ENCODE measurements at regions not wholly inside any gene's neighbourhood (a gene's known extent, or its start where the extent isn't known, plus 50 kb on each side); places are given as distances from the start of the nearest gene placed in this dataset.

DNA sequence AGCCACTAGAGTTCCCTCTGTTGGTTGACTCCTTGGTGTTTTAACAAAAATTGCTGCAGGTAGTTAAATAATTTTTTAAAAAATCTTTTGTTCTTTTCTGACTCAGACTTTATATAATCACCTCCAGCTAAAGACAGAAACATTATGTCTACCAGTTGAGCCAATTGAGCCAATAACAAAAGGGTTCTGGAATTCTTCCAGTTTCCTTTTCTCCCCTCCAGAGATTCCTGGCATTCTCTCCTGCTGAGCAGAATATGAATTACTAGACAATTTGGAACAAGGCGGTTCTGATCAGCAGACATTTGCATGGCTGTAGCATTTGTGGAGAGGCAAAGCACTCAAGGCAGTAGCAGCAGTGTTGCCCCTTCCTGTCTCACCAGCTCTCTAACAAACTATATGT lies 144.0 kb upstream of the SLC35B3 start:
- FAIRE-seq (no peak), DNase-seq (ENCODE audit: extremely low spot score, insufficient read length, low read depth) (no peak)

DNA sequence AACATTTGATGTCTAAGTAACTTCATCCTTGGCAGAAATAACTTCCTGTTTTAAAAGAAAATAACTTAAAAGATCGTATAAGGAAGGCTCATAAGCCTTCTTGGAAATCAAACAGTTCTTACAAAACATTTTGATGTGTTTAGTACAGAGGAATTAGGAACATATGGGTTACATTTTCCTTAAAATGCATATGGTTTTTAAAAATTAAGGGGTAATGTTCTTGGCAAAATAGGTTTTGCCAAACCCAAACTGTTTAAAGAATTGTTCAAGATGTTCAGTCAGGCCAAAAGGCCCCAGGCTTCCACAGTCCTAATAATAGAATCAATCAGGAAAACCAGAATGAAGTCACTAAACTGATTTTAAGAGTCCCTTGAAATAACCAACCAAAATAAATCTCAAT lies 142.7 kb upstream of the SLC35B3 start:
- no peak for DNase-seq (ENCODE audit: extremely low spot score, insufficient read length, low read depth)
- FAIRE-seq: no peak

DNA sequence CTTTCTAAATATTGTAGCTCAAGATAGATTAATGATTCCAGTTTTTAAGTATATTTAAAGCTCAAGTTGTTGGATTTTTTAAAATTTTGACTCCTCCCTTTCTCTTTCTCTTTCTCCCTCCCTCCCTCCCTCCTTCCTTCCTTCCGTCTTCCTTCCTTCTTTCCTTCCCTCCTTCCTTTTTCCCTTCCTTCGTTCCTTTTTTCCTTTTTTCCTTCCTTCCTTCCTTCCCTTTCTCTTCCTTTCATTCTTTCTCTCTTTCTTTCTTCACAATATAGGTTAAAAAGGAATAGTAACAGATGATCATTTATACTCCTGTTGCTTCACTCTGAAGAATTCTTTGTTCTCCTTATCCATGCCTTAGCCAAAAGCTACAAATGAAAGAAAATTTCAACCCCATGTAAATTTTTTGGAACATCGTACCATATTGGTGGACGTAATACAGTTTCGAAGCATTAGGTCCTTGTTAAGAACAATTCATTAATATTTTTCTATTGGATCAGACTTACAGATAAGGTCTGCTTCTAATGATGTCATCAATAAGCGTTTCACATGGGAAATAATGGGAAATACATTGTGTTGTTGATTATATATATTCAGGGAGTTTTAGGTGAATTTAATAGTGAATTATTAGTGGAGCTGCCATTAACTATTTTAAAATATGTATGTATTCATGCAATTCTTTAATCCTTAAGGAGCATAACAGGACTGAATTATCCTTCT lies 139.6 kb upstream of the SLC35B3 start:
- FAIRE-seq: no peak
- no peak for DNase-seq (ENCODE audit: extremely low spot score, insufficient read length, low read depth)

- FAIRE-seq: no peak
- DNase-seq (ENCODE audit: extremely low spot score, insufficient read length, low read depth): no peak
These were observed 139.0 kb upstream of the SLC35B3 start for GRCh38 chr6:8574311-8574710.

DNA sequence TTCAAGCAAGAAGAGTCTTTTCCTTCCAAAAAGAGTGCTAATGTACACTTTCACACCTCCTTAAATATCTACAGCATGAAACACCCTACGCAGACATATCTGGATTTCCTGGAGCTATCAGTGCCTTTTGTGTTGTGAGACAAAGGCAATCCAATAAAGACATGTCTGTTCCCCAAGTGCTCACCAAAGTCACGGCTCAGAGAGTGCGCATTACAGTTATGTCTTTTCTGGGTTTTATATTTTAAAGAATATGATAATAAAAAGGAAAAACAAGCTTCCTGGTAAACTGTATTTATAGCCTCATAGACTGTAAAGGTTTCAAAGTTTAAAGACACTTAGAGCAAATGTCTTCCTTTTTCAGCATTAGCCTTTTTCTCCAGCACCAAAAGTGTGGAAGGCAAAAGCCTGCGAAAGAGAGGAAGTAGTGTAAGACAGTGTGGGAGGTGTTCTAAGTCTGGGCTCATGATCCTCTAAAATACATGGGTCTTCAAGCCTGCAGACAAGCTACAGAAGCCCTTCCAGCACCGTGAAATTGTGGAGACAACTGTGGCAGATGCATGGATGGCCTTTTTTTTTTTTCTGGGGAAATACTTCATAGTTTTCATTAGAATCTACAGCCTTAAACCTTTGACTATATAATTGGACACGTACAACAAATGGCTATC lies 135.0 kb upstream of the SLC35B3 start:
- FAIRE-seq (no peak), DNase-seq (ENCODE audit: extremely low spot score, insufficient read length, low read depth) (no peak)

- FAIRE-seq (no peak), DNase-seq (ENCODE audit: extremely low spot score, insufficient read length, low read depth) (no peak)
These were observed 126.8 kb upstream of the SLC35B3 start for GRCh38 chr6:8562125-8562524.

DNA sequence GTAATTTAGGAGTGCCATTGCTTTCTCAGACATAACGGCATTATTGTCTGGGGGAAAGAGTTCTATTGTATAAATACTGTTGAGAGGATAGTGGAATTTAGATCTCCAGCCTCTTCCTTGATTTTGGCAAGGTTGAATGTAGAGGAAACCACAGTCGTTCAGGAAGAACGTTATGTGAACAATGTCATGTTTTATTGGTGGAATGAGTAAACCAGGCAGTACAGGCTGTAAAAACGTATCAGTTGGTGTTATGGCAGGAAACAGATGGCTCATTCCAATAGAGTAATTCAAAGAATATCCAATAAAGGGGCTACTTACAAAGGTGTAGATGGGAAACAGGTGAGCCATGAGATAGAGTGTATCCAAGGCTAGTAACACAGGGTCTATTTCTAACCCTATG lies 123.6 kb upstream of the SLC35B3 start:
- no peak for FAIRE-seq
- no peak for DNase-seq (ENCODE audit: extremely low spot score, insufficient read length, low read depth)

DNA sequence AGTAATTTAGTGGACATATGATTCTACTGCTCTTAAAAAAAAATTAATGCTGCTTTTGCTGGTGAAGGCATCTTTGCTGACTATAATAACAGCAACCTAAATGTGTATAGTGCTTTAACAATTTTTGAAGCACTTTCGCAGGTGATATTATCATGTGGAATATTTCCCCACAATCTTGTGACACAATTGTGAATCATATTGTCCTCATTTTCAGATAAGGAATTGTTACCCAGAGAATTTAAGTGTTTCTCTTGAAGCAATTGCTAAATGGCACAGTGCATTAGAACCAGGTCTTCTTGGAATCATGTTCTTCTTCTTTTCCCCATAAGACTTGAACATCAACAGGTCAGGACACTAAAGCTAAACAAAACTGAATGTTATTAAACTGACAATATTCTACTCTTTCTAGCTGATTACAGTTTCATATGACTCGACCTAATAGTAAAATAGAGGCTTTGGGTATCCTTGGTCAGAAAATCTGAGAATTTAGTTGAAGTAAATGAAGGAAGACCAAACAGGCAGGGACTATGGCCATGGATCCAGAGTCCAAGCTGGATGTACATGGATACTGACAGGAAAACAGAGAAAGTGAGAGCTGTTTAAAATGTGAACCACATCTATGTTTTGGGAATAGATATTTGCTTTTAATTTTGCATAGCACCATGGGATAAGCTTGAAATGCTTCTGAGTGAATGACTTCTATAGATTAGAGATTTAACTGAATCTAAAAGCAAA lies 121.8 kb upstream of the SLC35B3 start:
- FAIRE-seq (no peak), DNase-seq (ENCODE audit: extremely low spot score, insufficient read length, low read depth) (no peak)

DNA sequence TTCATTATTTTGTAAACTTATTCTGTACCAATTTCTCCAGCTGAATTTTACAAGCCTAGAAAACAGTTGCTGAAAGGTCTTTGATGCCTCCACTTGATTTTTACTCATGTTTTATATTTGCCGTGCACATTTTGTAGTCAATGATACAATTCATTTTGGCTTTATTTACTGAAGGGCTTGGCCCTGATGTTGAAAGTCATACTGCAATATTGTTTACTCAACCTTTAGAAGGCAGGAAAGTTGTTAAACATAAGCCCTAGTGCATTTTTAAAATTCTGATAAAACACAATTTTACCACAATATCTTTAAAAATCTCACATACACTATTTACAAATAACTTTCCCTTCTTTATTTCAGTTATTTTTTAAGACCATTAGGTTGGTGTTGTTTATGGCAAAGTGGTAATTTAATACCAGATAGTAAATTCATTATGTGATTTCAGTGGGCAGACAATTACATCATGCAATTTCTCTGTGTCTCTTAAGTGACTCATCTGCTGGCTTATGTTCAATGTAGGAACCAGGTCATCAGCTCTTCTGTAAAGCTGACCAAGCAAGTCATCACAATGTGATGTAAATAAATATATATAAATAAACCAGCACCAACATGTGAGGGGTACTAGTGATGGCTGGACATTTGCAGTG lies 121.1 kb upstream of the SLC35B3 start:
- DNase-seq (ENCODE audit: extremely low spot score, insufficient read length, low read depth) (no peak), FAIRE-seq (no peak)

GRCh38 chr6:8551993-8552392 lies 116.6 kb upstream of the SLC35B3 start:
- DNase-seq (ENCODE audit: extremely low spot score, insufficient read length, low read depth) (no peak), FAIRE-seq (no peak)

DNA sequence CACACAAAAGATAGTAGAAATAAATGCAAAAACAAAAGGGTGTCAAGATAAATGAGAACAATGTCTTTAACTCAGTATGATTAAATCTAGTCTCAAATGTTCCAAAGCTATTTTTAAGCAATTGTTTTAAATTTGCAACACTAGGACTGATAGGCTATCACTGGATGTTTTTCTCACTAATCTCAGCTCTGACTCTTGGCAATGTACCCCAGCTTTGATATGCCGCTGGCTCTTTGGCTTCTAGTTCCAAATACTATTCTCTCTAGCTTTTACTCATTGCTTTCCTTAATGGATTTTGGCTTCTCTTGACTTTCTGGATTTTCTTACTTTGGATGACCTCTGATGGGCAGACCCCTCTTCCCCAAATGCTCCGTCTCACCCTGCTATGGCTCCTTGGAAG lies 116.0 kb upstream of the SLC35B3 start:
- DNase-seq (ENCODE audit: extremely low spot score, insufficient read length, low read depth) (no peak), FAIRE-seq (no peak)

- DNase-seq (ENCODE audit: extremely low spot score, insufficient read length, low read depth): no peak
- no peak for FAIRE-seq
These were observed 113.9 kb upstream of the SLC35B3 start for GRCh38 chr6:8549074-8549790.

- DNase-seq (ENCODE audit: extremely low spot score, insufficient read length, low read depth): no peak
- no peak for FAIRE-seq
These were observed 111.2 kb upstream of the SLC35B3 start for GRCh38 chr6:8546496-8546895.

- FAIRE-seq (no peak), DNase-seq (ENCODE audit: extremely low spot score, insufficient read length, low read depth) (no peak)
These were observed 110.0 kb upstream of the SLC35B3 start for GRCh38 chr6:8545336-8545735.

GRCh38 chr6:8543714-8544113 lies 108.4 kb upstream of the SLC35B3 start:
- FAIRE-seq: no peak
- no peak for DNase-seq (ENCODE audit: extremely low spot score, insufficient read length, low read depth)

GRCh38 chr6:8539453-8539852 lies 104.1 kb upstream of the SLC35B3 start:
- FAIRE-seq (no peak), DNase-seq (ENCODE audit: extremely low spot score, insufficient read length, low read depth) (no peak)

GRCh38 chr6:8536122-8536521 lies 100.8 kb upstream of the SLC35B3 start:
- no peak for DNase-seq (ENCODE audit: extremely low spot score, insufficient read length, low read depth)
- FAIRE-seq: no peak

DNA sequence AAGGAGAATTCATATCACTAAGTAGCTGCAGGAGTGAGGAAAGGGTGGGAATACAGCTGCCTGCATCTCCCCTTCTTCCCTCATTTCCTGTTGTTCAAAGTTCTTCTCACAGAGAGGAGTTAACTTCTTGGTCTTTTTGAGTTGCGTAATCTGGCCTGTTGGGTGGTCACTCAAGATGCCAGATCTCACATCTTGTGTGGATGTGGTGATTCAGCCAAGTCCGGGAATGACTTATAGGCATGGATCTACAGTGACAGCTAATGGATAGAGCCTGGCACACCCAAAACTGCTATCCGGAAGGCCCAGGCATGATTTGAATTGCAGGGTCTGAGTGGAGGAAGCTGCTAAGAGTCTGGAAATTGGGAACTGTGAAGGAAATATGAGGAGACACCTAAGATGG lies 100.2 kb upstream of the SLC35B3 start:
- no peak for DNase-seq (ENCODE audit: extremely low spot score, insufficient read length, low read depth)
- FAIRE-seq: no peak

DNA sequence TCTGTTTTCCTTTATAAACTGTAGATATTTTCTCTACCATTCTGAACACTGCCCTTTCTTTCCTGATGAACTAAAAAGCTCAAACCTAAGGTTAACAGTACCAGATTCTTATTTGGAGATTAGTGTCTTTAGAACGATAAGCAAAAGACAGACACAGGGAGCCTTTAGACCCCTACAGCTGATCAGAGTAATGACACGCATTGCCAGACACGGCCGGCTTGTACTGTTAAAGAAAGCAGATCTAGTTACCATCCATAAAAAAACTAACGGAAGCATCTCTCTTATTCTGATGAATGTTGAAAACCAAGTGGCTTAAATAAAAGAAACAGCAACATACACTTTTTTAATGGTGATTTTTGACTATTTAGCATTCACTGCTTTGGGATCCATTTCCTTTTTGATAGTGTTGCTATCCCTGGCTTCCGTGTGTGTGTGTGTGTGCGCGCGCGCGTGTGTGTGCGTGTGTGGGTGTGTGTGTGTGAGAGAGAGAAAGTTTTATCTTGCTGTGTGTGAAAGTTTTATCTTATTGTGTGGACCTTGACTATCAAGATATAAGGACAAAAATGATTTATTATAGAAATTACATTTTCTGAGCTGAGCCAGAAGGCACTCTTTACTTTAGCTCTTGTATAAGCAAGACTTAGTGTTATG lies 95.6 kb upstream of the SLC35B3 start:
- FAIRE-seq: no peak

GRCh38 chr6:8529250-8529649 lies 93.9 kb upstream of the SLC35B3 start:
- DNase-seq (ENCODE audit: extremely low spot score, insufficient read length, low read depth) (no peak), FAIRE-seq (no peak)

More for the DNA sequence above, 95.6 kb upstream of the SLC35B3 start:
- no peak for DNase-seq (ENCODE audit: extremely low spot score, insufficient read length, low read depth)

Data from GM18507 (cell line).